T-helper 1 cell treated with Interleukin-12 subunit alpha and Interleukin-12 subunit beta and Interleukin-4 antibody, amounts not matched to agents 30 μg/mL and 1 μg/mL, for 36 hours (primary cell): ENCODE measurements at regions not wholly inside any gene's neighbourhood (a gene's known extent, or its start where the extent isn't known, plus 50 kb on each side); places are given as distances from the start of the nearest gene placed in this dataset.

Experiments
- H3K27ac Mint-ChIP-seq: one replicate; pipeline ENCODE4 v1.8.0; 2021; ENCODE audit warnings: mild to moderate bottlenecking, mixed read lengths
- H3K27me3 Mint-ChIP-seq: one replicate; pipeline ENCODE4 v1.8.0; 2021; ENCODE audit warnings: low read depth, mixed read lengths
- H3K36me3 Mint-ChIP-seq: one replicate; pipeline ENCODE4 v1.8.0; 2021; ENCODE audit warnings: low read depth, mixed read lengths
- H3K4me1 Mint-ChIP-seq: one replicate; pipeline ENCODE4 v1.8.0; 2021; ENCODE audit warnings: low read depth, mixed read lengths
- H3K4me3 Mint-ChIP-seq: one replicate; pipeline ENCODE4 v1.8.0; 2021; ENCODE audit warnings: mild to moderate bottlenecking, moderate library complexity, mixed read lengths
- H3K9me3 Mint-ChIP-seq: one replicate; pipeline ENCODE4 v1.8.0; 2021; ENCODE audit warnings: mixed read lengths

DNA sequence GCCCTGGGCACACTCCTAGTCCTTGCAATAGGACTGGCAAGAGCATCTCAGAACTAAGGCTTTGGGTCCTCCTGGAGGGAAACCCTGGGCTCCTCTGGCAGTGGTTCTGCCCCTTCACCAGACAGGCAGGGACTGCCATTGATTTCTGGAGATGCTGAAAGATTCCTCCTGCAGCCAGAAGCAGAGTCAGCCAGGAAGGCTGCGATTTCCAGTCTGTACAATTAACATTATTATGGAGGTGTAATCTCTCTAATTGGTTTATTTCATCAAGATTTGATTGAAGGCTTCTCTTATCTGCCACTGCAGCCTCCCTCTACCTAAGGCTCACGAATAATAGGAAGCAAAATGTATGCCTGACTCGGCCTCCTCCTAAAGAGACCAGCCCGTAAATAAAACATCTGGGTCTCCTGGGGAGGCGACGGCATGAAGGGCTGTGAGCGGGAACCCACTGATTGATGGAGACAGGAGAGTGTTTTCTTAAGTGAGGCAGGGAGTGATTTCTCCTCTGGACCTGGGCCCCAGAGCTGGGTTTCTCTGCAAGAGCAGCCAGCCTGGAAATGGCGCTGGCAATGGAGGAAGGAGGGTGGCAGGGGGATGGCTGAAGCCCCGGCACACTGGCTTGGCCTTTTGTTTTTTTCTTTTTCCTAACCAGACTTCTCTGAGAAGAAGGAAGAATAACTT, 689.6 kb downstream of the DHX35 start:
- Mint-ChIP-seq H3K27me3 (no peaks in the 10 kb centered on the region), H3K9me3 (no peaks in the 10 kb centered on the region), H3K27ac (no peak overlapping the region), H3K36me3 (no peaks in the 10 kb centered on the region), H3K4me1 (no peaks in the 10 kb centered on the region), H3K4me3 (no peak overlapping the region)

DNA sequence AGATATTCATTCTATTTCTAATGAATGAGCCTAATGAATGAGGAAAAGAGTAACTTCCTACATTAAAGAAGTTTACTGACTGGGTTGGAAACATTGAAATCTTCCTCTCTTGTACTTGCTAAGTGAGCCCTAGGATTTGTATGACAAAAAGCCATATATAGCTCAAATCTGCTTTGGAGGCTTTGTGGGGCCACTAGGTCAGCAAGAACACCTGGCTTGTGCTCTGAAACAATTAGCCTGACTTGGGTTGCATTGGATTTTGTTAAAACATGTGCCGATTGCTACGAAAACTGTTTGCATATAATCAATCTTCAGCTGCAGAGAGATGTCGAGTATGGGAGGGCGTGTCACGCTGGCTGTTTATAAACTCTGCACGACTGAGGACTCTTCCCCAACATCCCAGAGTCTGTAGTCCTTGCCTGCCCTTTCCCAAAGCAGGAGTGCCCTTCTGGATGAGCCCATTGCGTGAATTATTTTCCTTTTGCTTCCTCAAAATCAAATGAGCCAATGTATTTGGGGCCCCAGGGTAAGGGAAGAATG, 684.8 kb downstream of the DHX35 start:
- Mint-ChIP-seq H3K4me3 (no peak overlapping the region), H3K27ac (no peak overlapping the region), H3K4me1 (no peaks in the 10 kb centered on the region), H3K36me3 (no peaks in the 10 kb centered on the region), H3K27me3 (no peaks in the 10 kb centered on the region), H3K9me3 (no peaks in the 10 kb centered on the region)

DNA sequence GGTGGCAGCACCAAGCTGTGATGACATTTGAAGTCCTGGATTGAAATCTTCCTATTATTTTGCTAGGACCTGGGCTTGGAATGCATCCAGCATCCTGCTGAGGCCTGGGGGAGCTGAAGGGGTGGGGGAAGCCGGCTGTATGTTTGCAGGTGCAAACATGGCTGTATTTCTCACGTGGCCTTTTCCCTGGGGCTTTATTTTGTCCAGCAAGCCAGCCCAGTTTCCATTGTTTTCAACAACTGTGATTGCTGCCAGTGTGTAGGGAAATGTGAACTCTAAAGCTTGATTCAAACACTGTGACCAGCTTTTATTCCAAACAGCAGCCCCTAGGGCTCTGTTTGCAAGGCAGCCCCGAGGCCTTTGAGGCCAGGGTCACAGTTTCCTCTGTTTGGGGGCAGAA, 683.0 kb downstream of the DHX35 start:
- Mint-ChIP-seq H3K4me3 (no peak overlapping the region), H3K36me3 (no peaks in the 10 kb centered on the region), H3K27ac (no peak overlapping the region), H3K4me1 (no peaks in the 10 kb centered on the region), H3K9me3 (no peaks in the 10 kb centered on the region), H3K27me3 (no peaks in the 10 kb centered on the region)

DNA sequence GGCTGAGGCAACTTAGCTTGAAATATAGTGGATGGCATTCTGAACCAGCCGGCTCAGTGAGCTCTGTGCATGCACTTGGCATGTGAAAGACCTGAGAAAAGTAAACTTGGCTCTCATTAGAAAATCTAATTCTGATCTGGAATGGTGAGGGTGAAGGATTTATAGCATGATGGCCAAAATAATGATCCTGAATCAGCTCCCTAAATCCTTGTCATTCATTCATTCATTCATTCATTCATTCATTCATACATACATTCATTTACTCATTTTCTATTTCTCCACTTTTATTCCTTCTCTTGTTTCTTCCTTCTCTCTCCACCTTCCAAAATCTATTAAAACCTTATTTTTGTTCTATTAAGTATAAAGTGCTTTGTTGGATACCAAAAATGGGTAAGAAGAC, 681.1 kb downstream of the DHX35 start:
- no peaks in the 10 kb centered on the region for H3K4me1 Mint-ChIP-seq
- H3K9me3 Mint-ChIP-seq: no peaks in the 10 kb centered on the region
- no peak overlapping the region for H3K27ac Mint-ChIP-seq
- H3K4me3 Mint-ChIP-seq: no peak overlapping the region
- H3K36me3 Mint-ChIP-seq: no peaks in the 10 kb centered on the region
- H3K27me3 Mint-ChIP-seq: no peaks in the 10 kb centered on the region

DNA sequence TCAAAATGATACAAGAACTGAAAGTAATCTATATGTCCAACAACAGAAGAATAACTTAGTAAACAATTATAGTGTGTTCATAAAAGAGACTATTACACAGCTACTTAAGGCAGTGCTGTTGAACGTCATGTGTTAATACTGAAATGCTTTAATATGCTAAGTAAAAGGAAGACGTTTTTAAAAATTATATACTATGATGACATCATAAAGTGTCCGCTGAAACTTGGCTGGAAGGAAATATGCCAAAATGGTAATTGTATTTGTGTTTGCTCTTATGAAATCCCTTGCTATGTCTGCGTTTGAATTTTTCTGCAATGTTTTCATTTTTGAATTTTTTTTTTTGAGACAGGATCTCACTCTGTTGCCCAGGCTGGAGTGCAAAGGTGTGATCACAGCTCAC, 679.3 kb downstream of the DHX35 start:
- peaks cover 4% of the 10 kb centered on the region for H3K9me3 Mint-ChIP-seq
- H3K27ac Mint-ChIP-seq: no peak overlapping the region
- H3K4me3 Mint-ChIP-seq: no peak overlapping the region
- no peaks in the 10 kb centered on the region for H3K27me3 Mint-ChIP-seq
- no peaks in the 10 kb centered on the region for H3K36me3 Mint-ChIP-seq
- H3K4me1 Mint-ChIP-seq: no peaks in the 10 kb centered on the region

DNA sequence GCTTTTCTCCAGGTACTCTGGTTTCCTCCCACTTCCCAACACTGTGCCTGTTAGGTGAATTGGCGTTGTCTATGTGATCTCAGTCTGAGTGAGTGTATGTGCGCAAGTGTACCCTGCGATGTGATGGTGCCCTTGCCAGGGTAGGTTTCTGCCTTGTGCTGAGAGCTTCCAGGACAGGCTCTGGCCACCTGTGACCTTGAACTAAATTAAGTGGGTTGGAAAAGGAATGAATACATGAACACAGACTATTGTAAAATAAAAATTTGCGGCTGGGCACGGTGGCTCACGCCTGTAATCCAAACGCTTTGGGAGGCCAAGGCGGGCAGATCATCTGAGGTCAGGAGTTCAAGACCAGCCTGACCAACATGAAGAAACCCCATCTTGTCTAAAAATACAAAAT, 678.0 kb downstream of the DHX35 start:
- Mint-ChIP-seq H3K4me1 (no peaks in the 10 kb centered on the region), H3K27me3 (no peaks in the 10 kb centered on the region), H3K36me3 (no peaks in the 10 kb centered on the region), H3K4me3 (no peak overlapping the region), H3K27ac (no peak overlapping the region), H3K9me3 (peaks cover 4% of the 10 kb centered on the region)

DNA sequence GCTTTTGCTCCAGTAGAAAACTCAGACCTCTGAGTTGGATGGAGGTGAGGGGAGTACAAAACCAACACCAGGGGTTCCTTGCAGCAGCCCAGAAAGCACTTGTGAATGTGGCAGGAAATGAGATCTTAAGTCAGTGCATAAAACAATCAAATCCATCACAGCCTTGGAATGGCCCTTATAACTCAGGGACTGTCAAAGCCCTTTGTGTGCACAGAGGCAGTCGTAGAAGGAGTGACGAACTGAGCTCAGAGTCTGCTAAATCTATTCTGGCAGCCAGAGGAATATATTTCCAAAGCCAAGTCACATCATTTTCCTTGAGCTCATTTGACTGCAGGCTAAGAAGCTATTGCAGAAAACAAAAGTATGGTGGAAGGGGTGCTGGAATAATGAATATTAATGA, 676.6 kb downstream of the DHX35 start:
- peaks cover 4% of the 10 kb centered on the region for H3K9me3 Mint-ChIP-seq
- no peaks in the 10 kb centered on the region for H3K27me3 Mint-ChIP-seq
- no peaks in the 10 kb centered on the region for H3K36me3 Mint-ChIP-seq
- H3K4me1 Mint-ChIP-seq: no peaks in the 10 kb centered on the region
- no peak overlapping the region for H3K27ac Mint-ChIP-seq
- H3K4me3 Mint-ChIP-seq: no peak overlapping the region

DNA sequence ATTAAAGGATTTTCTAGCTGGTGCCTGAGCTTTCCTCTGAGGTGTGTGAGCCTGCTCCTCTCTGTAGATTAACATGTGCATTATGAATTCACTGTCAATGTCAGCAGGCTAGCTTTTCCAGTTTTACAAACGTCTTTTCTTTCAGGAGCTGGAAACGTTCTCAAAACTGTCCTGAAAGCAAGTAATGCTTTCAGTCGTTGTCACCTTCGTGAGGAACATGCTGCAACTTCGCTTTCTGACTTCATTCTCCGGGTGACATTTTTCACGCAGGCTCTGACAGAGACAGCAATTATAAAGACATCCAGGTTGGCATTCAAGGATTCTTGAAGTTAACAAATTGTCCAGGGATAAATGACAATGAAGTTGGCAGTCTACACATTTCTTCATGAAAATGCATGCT, 671.5 kb downstream of the DHX35 start:
- Mint-ChIP-seq H3K27me3 (no peaks in the 10 kb centered on the region), H3K36me3 (no peaks in the 10 kb centered on the region), H3K9me3 (peaks cover 4% of the 10 kb centered on the region), H3K27ac (no peak overlapping the region), H3K4me1 (no peaks in the 10 kb centered on the region), H3K4me3 (no peak overlapping the region)

DNA sequence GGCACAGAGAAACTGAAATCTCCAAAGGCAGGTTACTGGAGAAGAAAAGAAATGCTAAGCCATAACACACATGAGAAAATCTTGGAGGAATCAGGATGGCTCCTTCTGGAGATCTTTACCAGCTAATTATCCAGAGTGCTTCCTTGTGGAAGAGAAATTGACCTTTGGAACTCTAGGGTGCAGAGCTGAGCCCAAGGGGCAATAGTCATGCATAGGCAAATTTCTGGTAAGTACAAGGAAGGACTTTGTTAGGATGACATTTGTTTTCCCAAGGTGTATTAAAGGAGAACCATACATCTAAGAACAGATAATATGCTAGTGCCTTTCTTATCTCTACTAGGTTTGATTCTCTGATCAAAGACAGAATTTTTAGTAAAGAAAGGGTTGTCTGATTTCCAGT, 670.6 kb downstream of the DHX35 start:
- Mint-ChIP-seq H3K27me3 (no peaks in the 10 kb centered on the region), H3K4me1 (no peaks in the 10 kb centered on the region), H3K36me3 (no peaks in the 10 kb centered on the region), H3K4me3 (no peak overlapping the region), H3K27ac (no peak overlapping the region), H3K9me3 (peaks cover 1% of the 10 kb centered on the region)

DNA sequence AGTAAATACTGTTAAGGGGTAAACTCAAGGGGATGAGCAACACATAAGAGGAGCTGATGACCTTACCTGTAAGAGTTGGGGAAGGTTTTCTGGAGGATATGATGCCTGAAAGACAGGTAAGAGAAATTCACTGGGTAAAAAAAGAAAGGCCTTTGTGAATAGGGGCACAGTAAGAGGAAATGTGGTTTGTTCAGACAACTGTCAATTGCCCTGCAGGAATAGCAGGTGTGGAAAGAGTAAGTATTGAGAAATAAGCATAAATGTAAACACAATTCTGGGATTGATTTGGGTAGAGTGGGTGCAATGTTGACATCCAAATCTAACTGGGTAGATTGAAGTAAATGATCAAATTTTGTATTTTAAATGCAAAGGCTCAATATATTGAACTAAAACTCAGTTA, 670.0 kb downstream of the DHX35 start:
- H3K36me3 Mint-ChIP-seq: no peaks in the 10 kb centered on the region
- no peaks in the 10 kb centered on the region for H3K9me3 Mint-ChIP-seq
- H3K4me3 Mint-ChIP-seq: no peak overlapping the region
- H3K27me3 Mint-ChIP-seq: no peaks in the 10 kb centered on the region
- no peak overlapping the region for H3K27ac Mint-ChIP-seq
- no peaks in the 10 kb centered on the region for H3K4me1 Mint-ChIP-seq

DNA sequence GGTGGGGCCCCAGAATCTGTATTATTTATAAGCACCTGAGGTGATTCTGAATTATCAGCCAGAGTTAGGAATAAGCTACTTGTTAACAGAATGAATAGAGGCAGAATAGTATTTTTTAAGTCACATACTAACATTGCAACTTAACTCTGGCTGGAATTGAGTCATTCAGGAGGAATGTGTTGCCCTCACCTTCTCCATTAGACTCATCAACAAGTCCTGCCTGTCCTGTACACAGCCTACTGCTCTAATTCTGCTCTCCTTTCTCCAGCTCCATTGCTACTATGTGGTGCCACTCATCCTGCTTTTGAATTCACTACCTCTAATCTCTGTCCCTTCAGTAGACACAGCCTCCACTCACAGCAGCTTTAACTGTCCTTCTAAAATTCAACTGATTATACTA, 669.4 kb downstream of the DHX35 start:
- H3K9me3 Mint-ChIP-seq: no peaks in the 10 kb centered on the region
- no peaks in the 10 kb centered on the region for H3K36me3 Mint-ChIP-seq
- no peaks in the 10 kb centered on the region for H3K27me3 Mint-ChIP-seq
- no peaks in the 10 kb centered on the region for H3K4me1 Mint-ChIP-seq
- H3K4me3 Mint-ChIP-seq: no peak overlapping the region
- H3K27ac Mint-ChIP-seq: no peak overlapping the region

DNA sequence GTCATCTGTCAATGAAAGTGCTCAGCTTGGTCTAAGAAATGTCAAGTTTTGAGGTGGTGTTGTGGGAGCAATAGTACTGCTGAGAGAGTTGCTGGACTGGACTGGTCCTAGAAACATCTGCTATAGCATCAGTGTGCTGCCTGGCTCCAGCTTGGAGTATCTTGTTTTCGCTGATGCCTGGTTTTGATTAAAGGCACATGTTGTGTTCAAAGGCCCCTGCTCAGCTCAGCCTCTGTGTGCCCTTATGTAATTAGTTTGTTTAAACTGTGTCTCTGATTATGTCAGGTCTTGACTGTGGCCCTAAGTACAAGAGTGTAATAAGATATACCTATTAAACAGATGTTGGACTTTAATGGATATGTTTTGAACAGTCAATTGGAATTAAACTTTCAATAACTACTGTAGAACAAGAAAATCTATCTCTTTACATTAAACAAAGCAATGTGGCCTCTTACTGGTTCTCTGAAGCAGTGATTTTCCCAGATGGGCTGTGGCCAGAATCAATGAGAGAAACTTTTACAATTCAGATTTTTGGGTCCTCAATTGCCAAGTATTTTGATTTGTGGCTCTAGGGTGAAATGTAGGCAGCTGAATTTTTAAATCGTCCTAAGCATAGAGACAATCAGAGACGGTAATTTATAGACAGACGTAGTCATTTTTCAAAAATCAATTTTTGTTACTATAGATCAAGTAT, 668.2 kb downstream of the DHX35 start:
- Mint-ChIP-seq H3K36me3 (no peaks in the 10 kb centered on the region), H3K9me3 (no peaks in the 10 kb centered on the region), H3K27me3 (no peaks in the 10 kb centered on the region), H3K4me1 (no peaks in the 10 kb centered on the region), H3K27ac (no peak overlapping the region), H3K4me3 (no peak overlapping the region)

DNA sequence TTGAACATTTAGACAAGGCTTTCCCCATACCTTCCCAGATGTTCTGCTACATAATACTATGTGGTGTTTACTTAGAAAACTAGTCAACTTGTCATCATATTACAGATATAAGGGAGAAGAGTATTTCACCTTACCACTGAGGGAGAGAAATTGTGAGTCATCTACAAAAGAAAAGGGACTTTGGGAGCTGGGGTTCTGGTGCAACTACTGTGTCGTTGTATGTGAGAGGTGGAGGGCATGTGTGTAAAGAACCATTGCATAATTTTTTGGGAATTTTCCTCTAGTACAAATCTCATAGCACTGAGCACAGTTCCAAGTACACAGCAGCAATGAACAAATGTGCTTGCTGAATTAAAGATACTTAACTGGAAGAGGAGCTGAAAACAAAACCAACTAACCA, 665.6 kb downstream of the DHX35 start:
- Mint-ChIP-seq H3K27me3 (no peaks in the 10 kb centered on the region), H3K36me3 (no peaks in the 10 kb centered on the region), H3K9me3 (no peaks in the 10 kb centered on the region), H3K4me3 (no peak overlapping the region), H3K4me1 (no peaks in the 10 kb centered on the region), H3K27ac (no peak overlapping the region)

DNA sequence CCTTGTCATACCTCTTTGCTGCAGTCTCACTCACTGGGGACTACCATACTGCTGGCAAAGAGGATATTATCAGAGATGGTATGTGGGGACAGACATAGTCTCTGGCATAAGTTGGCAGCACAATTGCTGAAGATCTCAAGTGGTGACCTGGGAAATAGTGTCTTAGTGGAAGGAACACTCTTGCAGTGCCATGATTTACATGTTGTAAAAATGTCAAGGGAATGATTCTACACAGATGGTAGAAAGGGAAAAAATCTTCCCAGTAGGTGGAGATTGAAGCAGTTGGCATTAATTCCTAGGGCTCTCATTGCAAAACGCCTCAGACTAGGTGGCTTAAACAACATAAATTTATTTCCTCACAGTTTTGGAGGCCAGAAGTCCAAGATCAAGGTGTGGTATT, 662.2 kb downstream of the DHX35 start:
- Mint-ChIP-seq H3K36me3 (no peaks in the 10 kb centered on the region), H3K27me3 (no peaks in the 10 kb centered on the region)

DNA sequence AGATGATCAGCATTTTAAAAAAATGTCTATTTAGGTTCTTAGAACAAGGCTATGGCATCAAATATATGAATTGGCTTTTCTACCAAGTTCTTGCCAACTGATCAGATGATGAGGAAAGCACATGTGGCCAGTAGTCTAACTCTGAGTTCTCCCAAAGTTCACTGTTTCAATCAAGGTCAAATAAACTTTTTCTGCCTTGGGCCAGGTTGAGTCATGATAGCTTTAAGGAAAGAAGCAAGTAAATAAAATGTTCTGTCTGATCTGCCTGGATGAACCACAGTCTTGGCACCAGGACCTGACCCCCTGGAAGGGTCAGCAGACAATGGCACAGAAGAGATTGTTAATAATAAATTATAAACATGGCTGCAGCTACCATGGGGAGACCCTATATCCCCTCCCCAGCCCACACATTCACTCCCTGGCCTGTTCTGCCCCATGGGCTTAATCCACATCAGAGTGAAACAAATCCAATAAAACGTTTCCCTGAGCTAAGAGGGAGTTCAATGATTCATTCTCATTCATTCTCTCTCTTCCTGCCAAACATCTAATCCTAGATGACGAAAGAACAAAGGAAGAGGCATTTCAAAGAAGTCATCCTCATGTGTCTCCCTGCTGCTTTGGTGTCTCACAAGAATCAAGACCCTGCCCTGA, 661.6 kb downstream of the DHX35 start:
- Mint-ChIP-seq H3K9me3 (no peaks in the 10 kb centered on the region), H3K4me1 (no peaks in the 10 kb centered on the region), H3K4me3 (no peak overlapping the region), H3K36me3 (no peaks in the 10 kb centered on the region), H3K27me3 (no peaks in the 10 kb centered on the region), H3K27ac (no peak overlapping the region)

More for the DNA sequence above, 662.2 kb downstream of the DHX35 start:
- H3K4me3 Mint-ChIP-seq: no peak overlapping the region
- H3K4me1 Mint-ChIP-seq: no peaks in the 10 kb centered on the region
- no peak overlapping the region for H3K27ac Mint-ChIP-seq
- no peaks in the 10 kb centered on the region for H3K9me3 Mint-ChIP-seq
